NCI-H2196 treated with DMSO at 0.1 percent for 48 hours (cell line): ENCODE measurements at regions not wholly inside any gene's neighbourhood (a gene's known extent, or its start where the extent isn't known, plus 50 kb on each side); places are given as distances from the start of the nearest gene placed in this dataset.
"Not testable (repeated sequence)": the region's sequence is repeated elsewhere in the genome, so short reads cannot be mapped to it uniquely, and the experiment has no call there.

Experiments used
- DNase-seq: peaks from one replicate; lab custom pipeline; 2025; ENCODE audit not compliant: unreplicated experiment; lab: John Stamatoyannopoulos, UW

DNA sequence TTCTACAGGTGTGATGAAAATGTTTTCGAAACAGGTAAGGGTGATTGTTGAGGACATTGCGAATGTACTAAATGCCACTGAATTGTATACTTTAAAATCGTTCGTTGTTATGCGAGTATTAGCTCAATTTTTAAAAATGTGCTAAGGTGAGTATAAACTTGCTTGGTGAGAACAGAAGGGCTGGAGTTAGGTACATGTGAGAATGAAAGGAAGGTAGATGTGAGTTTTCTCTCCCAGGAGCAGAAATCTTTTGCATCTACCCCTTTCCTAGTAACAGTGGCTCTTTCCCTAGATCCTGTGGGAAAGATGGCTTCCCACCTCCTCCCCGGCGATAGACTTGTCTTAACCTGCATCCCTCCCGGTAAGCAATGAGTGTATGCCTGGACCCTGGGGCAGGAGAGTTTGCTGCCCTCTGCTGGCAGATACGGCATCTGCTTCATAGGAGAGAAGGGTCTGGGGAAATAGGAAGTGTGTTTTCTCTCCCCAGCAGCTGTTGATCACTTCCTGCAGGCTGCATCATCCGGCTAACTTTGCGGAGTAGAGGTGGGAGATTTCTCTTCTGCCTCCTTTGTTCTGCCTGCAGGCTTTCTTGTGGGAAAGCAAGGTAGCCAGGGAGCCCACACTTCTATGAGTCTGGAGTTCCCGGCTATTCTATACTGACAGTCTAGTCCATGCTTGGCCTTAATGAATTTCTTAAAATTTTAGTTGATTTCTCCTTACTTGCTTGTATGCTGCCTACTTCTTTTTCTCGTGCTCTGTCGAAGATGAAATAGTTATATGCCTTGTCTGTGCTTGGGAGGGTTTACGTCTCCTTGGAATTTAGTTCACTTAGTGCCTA is 373.3 kb upstream of the SEMA6A start:
- DNase-seq = no peak

DNA sequence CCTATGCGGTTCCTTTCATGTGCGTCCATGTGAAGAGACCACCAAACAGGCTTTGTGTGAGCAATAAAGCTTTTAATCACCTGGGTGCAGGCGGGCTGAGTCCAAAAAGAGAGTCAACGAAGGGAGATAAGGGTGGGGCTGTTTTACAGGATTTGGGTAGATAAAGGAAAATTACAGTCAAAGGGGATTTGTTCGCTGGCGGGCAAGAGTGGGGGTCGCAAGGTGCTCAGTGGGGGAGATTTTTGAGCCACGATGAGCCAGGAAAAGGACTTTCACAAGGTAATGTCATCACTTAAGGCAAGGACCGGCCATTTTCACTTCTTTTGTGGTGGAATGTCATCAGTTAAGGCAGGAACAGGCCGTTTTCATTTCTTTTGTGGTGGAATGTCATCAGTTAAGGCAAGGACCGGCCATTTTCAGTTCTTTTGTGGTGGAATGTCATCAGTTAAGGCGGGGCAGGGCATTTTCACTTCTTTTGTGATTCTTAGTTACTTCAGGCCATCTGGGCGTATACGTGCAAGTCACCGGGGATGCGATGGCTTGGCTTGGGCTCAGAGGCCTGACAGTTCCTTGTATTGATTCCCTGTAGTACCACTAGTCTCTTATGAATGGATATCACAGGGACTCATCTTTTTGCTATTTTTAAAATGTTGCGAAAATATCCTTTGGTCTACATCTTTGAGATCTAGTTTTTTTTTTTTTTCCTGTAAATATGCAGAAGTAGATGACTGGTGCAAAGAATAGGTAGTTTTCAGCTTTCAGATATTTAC is 371.2 kb upstream of the SEMA6A start:
- not testable (repeated sequence) for DNase-seq

DNA sequence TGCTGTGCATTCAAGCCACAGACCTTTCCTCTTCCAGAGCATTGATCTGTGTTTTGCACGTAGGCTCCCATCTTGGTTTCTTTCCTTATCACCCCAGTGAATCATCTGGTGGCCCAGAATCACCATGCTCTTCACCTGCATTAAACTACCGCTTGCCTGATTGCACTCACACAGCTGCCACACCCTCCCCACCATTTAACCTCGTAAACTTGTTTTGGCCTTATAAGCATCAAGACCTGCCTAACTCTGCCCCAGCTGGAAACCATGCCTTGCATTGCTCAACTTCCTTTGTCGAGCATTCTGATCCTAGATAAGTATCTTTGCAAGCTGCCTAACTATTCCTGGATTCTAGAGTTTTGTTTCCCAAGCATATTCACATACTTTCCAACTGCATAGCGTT is 369.6 kb upstream of the SEMA6A start:
- DNase-seq = no peak

DNA sequence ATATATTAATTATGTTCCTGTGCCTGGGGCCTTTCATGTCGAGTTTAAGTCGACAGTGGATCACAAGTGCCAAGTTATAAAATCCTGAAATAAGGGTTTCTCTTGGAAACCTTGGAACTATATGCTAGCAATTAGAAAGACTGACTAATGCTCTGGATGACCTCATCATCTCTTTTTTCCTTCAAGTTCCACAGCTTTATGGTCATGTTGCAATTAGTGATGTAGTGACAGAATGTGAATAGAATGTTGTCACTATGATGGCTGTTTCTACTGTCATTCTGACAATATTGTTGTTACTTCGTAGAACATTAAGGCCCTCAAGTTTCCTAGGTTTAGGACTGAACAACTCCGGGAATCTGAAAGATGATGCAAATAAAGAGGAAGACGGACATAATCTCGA is 368.0 kb upstream of the SEMA6A start:
- no peak for DNase-seq

DNA sequence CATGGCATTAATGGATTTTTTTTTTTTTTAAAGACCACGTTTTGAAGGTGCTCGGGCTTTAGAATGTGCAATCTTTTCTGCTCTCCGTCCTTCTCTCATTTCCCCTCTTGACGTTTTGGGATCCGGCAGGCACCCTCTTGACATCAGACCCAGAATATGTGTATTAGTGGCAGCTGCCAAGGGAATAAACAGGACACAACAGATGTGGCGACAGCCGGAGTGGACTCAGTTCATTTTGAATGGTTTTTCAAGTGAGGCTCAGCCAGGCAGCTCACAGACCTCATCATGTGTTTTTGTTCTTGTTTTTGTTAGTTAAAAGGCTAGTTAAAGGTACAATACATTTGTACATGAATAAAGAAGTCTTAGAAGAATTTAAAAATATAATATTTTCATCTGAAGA is 365.0 kb upstream of the SEMA6A start:
- DNase-seq = no peak

DNA sequence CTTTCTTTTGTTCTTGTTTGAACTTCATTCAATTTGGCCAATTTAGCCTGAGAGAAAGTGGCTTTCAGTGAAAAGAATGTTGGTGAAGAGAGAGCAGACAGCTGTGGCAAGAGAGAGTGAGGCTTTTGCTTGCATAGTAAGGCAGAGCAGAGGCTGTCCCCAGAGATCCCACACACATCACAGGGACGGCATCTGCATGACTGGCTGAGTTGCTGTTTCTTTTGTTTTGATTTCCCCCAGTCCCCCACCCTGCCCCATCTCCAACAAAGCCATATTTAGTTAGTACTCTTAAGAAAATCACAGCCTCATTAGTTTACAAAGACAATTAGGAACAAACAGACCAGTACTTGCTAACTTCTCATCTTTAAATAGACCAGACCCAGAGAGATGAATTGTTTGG is 363.9 kb upstream of the SEMA6A start:
- DNase-seq = no peak

DNA sequence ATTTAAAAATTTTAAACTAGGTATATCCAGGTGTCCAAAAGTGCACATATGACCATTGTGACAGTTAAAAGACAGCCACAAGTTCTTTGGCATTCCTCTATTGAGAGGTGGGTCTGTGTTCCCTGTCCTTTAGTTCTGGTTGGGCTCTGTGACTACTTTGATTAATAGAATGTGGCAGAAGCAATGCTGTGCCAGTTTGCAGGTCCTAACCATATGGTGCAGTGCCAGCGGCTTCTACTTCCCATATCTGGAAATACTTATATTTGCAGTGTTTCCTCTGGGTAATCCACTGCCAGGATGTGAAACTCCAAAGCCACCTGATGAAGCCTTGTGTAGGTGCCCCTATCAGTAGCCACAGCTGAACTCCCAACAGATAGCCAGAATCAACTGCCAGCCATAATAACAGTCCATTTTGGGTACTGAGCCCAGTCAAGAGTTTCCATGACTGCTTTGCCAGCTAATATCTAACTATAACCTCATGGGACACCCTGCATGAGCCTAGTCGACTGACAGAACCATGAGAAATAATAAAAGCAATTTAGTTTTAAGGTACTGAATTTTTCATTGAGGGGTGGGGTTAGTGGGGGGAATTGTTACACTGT is 361.0 kb upstream of the SEMA6A start:
- DNase-seq = no peak

DNA sequence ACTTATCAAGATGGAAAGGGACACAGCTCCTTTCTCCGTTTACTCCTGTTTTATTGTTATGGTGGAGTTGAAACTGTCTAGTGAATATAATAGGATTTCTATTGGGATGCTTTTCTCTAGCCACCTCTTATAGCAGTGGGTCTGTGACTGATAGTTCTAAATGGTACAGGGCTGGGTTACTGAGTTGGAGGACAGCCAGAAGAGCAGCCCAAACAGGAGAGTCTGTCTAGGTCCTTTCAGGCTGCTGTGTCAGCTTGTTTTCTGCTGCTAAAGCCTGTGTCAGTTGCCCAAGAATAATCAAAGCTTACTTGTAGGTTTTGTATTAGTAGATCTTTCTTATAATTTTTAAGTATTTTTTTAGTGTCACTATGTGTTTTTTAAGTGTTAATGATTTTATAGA is 356.0 kb upstream of the SEMA6A start:
- no peak for DNase-seq

DNA sequence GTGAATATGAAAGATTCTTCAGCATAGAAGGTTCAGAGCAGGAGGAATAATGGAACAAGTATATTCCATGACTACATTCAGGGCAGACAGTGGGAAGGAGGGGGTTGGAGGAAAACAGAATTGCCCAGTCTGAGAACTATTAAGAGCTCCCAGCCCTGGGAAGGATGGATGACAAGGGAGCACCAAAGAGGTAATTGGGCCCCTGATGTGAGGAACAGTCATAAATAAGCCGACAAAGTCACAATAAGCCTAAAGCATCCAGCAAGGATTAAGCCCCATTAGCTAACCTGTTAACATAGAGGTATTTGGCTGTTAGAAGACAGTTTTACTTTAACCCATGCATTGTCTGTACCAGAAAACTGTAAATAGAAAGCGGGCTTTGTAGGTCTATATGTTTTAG is 348.7 kb upstream of the SEMA6A start:
- DNase-seq = no peak

DNA sequence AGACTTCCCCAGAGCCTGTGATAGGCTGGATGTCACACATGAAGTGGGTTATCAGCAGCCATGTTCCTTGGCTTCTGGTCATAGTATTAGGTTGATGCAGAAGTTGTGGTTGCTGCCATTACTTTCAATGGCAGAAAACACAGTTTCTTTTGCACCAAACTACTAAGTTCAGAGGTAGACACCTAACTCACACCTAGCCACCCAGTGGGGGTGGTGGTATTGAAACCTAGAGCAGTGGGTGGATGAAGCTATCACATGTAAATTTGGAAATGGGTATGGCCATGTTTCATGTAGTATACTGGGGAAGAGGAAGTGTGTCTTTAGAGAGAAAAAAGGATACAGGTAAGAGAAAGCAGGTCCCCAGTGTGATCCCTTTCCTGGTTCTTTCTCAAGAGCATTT is 347.9 kb upstream of the SEMA6A start:
- DNase-seq = no peak

DNA sequence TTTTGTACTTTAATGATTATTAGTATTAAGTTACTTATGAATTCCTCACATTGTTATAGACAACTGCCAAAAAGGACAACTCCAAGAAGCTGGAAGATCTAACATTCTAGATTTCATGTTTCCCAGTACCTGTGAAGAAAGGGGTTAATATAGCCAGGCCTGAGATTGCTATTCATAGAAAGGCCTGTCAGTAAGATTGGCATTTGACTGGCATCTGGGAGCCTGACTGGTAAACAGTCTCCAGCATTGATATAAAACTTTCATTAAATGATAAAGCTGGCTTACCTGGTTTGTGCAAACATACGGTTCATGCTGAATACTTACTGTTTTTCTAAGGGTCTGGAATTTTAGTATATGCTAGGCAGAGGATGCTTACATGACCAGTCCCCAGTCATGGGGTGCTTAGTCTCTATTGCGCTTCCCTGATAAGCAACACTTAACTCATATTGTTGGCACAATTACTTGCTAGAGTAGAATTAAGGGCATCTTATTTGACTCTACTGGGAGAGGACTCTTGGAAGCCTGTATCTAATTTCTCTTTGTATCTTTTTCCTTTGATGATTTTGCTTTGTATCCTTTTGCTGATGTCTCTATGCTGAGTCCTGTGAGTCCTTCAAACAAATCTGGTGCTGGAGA is 340.4 kb upstream of the SEMA6A start:
- no peak for DNase-seq

DNA sequence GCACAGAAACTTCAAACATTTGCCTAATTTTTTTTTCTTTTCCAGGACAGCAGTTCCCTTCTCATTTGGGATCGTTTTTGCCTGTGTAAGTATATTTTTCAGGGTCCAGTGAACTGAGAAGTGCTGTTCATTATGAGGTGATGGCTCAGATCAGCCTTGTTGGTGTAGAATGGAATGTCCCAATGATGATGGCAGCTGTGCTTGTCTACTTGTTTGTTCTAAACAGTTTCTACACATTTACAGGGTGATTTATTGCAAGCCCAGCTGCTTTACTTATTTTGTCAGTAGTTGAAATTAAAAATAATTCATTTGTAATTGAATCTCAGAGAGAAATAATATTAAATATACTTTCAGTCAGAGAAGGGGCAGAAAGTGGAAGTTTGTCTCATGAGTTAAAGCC is 337.6 kb upstream of the SEMA6A start:
- no peak for DNase-seq

DNA sequence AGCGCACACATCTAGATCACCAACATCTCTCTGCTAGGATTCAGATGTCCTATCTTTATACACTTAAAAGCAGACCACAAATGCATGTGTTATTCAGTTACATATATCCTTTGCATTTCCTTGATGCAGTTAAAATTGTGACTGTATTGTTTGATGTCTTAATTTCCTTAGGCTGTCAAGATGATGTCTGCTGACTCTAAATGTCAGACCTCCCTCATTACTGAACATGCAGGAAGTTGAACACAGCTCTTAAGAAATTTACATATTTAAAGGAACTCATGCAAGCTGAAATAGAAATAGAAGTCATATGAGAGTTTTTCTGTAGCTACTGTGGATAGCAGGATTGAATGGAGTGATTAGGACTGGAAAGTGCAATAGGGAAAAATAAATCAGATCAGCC is 336.5 kb upstream of the SEMA6A start:
- DNase-seq = no peak

DNA sequence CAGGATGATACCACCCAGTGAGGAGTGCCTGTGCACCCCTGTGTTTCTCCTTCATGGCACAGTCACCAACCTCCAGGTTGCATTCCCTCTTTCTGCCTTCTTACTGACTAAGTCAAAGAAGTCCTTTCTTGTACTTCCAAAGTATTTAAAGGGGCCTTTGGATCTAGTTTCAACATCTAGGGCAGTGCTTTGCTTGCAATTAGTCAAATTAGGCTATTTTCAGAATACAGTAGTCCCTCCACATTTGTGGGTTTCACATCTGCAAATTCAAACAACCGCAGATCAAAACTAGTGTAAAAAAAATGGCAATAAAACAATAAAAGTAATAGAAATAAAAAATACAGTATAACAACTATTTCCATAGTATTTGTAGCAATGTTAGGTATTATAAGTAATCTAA is 333.9 kb upstream of the SEMA6A start:
- no peak for DNase-seq

DNA sequence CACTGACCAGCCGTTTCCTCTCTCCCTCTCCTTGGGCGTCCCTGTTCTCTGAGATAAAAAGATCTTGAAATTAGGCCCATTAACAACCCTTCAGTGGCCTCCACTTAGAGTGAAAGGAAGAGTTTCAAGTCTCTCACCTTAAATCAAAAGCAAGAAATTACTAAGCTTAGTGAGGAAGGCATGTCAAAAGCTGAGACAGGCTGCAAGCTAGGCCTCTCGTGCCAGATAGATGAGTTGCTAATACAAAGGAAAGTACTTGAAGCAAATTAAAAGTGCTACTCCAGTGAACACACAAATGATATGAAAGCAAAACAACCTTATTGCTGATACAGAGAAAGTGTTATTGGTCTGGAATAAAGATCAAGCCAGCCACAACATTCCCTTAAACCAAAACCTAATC is 331.3 kb upstream of the SEMA6A start:
- DNase-seq = no peak

DNA sequence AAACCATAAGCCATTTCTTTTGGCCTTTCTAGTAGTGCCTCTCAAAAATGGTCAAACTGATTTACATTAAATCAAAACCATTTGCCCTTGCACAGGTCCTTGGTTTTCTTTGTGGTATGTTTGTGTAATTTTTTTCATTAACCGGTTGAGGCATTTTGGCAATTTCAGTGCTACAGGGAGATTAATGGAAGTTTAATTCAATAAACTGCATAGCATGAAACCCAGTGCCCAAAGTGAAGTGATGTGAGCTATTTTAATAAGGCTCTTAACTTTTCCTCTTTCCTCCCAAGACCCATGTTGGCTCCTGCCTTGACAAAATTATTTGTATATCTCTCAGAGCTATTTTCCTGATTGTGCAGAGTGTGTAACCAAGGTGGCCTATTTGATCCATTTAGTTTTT is 326.2 kb upstream of the SEMA6A start:
- no peak for DNase-seq

DNA sequence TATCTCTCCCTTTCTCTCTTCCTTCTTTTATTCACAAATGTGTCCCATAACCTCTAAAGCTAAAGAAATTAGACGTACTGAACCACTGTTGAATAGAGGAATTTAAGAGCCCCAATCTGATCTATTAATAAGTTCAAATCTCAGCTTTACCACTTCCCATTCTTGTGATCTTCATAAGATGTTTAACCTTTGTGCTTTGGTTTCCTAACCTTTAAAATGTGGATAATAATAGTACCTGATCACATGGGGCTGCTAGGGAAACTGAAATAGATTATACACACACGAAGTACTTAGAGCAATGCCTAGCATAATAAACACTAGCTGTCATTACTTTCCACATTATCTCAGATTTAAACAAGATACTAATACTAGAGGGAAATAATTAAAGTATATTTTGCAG is 324.3 kb upstream of the SEMA6A start:
- no peak for DNase-seq

DNA sequence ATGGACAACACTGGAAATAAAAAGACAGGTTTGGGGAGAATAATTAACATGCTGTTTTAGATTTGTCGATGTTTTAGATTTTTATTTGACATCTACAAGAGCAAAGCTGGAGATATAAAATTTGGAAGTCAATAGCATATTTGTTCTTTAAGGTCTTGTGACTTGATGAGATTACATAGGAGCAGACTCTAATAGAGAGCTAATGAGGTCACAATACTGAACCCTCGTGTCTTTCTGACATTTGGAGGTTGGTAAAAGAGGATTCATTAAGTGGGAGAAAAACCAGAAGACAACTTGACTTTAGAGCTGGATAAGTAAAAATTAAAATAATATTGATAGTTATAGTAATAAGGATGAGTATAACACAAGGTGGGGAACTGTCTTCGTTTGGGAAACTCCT is 322.7 kb upstream of the SEMA6A start:
- DNase-seq = no peak

DNA sequence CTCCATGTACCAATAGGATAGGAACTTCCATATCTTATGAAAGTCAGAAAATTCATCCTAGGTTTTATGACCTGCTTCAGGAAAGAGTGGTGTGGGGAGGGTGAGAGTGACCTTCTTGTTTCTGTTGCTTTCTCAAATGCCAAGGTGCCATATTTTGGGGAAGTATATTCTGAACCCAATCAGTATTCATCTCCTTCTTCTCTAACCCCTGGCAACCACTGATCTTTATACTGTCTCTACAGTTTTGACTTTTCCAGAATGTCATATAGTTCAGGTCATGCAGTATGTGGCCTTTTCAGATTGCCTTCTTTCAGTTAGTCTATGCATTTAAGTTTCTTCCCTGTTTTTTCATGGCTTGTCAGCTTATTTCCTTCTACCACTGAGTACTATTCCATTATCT is 321.4 kb upstream of the SEMA6A start:
- DNase-seq = no peak

DNA sequence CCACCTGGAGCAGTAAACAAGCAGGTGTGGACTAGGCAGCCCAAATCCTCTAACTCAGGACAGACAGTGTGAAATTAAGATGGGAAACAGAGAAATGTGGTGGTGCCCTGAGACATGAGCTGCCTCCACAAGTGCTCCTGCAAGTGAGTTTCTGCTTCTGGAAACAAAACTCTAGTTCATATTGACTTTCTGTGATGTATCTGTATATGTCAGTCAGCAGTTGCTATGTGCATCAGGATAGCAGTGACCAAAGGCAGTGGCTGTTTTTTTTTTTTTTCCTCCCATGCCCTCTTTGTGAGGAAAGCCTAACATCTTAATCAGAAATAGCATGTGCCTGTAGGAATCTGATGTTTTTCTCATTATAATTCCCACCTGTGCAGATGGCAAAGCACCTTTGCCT is 318.4 kb upstream of the SEMA6A start:
- DNase-seq = no peak

DNA sequence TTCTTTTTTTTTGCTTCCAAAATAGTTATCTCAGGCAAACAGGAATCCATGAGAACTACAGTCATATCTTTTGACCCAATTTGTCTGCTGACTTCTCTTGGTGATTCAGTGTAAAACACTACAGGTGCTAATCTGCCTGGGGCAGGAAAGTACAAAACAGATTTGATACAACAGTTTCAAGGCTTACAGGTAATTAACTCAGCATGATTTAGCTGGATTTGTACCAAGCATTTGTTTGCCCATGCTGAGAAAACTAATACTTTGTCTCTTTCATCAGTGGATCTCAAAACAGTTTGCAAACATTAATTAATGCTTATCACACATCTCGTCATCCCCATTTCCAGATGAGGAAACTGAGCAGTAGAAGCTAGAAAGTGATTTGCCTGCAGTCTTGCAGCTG is 312.5 kb upstream of the SEMA6A start:
- no peak for DNase-seq

DNA sequence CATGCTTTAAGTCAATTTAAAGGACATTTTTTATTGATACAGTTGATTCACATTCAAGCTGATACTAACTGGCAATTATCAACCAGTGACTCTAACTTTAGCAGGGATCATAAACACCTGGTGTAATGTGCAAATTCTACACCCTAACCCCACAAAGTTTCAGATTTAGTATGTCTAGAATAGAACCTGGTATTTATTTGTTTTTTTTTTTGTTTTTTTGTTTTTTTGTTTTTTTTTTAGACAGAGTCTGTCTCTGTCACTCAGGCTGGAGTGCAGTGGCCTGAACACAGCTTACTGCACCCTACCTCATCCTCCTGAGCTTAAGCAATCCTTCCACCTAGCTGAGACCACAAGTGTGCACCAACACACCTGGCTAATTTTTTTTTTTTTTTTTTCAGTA is 311.2 kb upstream of the SEMA6A start:
- no peak for DNase-seq
